ENCODE measurements at regions not wholly inside any gene's neighbourhood (a gene's known extent, or its start where the extent isn't known, plus 50 kb on each side); places are given as distances from the start of the nearest gene placed in this dataset.

DNA sequence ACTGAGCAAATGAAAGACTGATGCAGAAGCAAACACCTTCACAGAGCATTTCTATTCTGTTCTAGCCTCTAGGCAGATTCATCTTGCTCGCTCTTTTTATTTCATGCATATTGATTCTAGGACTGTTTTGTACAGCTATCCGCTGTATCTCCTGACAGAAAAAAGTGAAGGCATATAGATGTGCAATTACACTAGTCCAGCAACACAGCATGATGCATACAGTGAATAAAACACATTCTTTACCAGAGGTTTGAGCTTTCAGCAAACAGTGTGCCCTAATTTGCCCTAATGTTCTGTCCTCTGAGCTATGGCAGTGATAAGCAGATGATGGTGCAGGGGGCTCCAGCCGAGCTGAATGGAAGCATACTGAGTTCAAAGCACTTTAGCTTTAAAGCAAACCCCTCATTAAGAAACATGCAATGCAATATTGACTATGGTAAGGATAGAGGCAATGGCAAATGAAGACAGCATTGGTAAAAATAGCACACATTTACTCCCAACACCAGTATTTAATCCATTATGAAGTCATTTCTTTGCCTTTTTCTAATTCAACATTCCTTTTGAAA, 141.2 kb upstream of the RGPD4 start:
- H3K4me3 ChIP-seq (ENCODE audit: low read length in 2 of 2) = no peak overlapping the region
- H3K9me3 ChIP-seq (ENCODE audit: control insufficient read depth in 2 of 2, low read length in 2 of 2) = no peaks in the 10 kb centered on the region
- no peak overlapping the region for H3K27ac ChIP-seq (ENCODE audit: low read depth in 2 of 2, low read length in 2 of 2)
- no peaks in the 10 kb centered on the region for H3K27me3 ChIP-seq (ENCODE audit: control insufficient read depth in 2 of 2, insufficient read depth in 2 of 2, low read length in 2 of 2)
- no peaks in the 10 kb centered on the region for H3K4me1 ChIP-seq (ENCODE audit: control insufficient read depth in 2 of 2, insufficient read depth in 2 of 2, low read length in 2 of 2)
- H3K9ac ChIP-seq (ENCODE audit: low read depth in 1 of 2, low read length in 2 of 2) = no peak overlapping the region
- no peaks in the 10 kb centered on the region for H3K36me3 ChIP-seq (ENCODE audit: control insufficient read depth in 2 of 2, insufficient read depth in 2 of 2, low read length in 2 of 2)

DNA sequence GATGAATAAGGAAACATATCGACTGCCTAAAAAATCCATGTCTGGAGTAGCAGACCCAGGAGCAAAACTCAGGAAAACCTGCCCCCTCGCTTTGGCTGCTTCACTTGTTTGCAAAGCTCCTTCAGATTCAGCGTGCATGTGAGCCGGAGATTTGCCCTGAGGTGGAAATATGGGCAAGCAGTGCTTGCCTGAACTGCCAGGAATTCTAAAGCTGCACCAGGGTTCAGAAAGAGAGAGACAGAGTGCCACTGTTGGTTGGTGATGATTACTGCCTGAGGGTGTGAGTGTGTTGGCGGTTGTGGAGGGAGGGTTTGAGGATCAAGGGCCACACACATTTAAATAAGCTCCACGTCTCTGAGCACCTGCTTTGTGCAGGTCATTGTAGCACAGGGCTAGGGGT, 139.6 kb upstream of the RGPD4 start:
- Histone ChIP-seq H3K9ac (ENCODE audit: low read depth in 1 of 2, low read length in 2 of 2) (no peak overlapping the region), H3K4me1 (ENCODE audit: control insufficient read depth in 2 of 2, insufficient read depth in 2 of 2, low read length in 2 of 2) (no peaks in the 10 kb centered on the region), H3K27ac (ENCODE audit: low read depth in 2 of 2, low read length in 2 of 2) (no peak overlapping the region), H3K4me3 (ENCODE audit: low read length in 2 of 2) (no peak overlapping the region), H3K27me3 (ENCODE audit: control insufficient read depth in 2 of 2, insufficient read depth in 2 of 2, low read length in 2 of 2) (no peaks in the 10 kb centered on the region), H3K36me3 (ENCODE audit: control insufficient read depth in 2 of 2, insufficient read depth in 2 of 2, low read length in 2 of 2) (no peaks in the 10 kb centered on the region), H3K9me3 (ENCODE audit: control insufficient read depth in 2 of 2, low read length in 2 of 2) (no peaks in the 10 kb centered on the region)

DNA sequence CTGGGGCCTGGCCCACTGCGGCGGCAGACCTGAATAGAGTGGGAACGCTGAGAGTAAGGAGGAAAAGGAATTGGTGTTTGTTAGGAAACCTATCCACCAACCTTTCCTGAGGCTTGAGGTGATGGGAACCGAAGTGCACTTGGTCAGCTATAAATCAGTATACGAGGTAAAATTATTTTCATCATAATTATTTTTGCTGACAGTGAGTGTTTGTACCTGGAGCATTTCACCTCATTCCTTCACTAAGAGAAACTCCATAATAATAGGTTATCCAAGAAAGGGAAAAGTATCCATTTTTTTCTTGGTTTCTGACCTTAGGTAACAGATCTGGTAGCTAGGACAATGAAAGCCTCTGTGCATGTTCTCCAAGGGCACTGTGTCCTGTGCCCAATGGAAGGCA, 138.6 kb upstream of the RGPD4 start:
- Histone ChIP-seq H3K9ac (ENCODE audit: low read depth in 1 of 2, low read length in 2 of 2) (no peak overlapping the region), H3K36me3 (ENCODE audit: control insufficient read depth in 2 of 2, insufficient read depth in 2 of 2, low read length in 2 of 2) (no peaks in the 10 kb centered on the region), H3K4me1 (ENCODE audit: control insufficient read depth in 2 of 2, insufficient read depth in 2 of 2, low read length in 2 of 2) (no peaks in the 10 kb centered on the region), H3K27me3 (ENCODE audit: control insufficient read depth in 2 of 2, insufficient read depth in 2 of 2, low read length in 2 of 2) (no peaks in the 10 kb centered on the region), H3K9me3 (ENCODE audit: control insufficient read depth in 2 of 2, low read length in 2 of 2) (no peaks in the 10 kb centered on the region), H3K4me3 (ENCODE audit: low read length in 2 of 2) (no peak overlapping the region), H3K27ac (ENCODE audit: low read depth in 2 of 2, low read length in 2 of 2) (no peak overlapping the region)

DNA sequence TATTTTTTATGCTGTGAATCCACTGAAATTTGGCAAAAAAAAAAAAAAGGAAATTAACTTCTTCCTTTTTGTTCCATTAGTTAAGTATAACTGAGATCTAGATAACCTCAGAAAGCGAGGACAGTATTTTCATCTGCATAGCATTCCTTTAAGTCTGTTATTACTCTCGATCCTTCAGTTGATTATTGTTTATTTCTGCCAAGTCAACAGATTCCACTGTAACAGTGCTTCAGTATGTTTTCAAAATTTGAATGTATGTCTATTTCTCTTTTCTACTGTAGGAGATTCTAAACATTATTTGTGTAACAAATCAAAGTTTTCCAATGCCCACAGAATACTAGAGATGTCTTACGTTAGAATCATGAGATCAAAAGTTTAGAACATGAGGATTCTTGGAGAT, 133.1 kb upstream of the RGPD4 start:
- no peaks in the 10 kb centered on the region for H3K4me1 ChIP-seq (ENCODE audit: control insufficient read depth in 2 of 2, insufficient read depth in 2 of 2, low read length in 2 of 2)
- H3K27me3 ChIP-seq (ENCODE audit: control insufficient read depth in 2 of 2, insufficient read depth in 2 of 2, low read length in 2 of 2) = no peaks in the 10 kb centered on the region
- no peak overlapping the region for H3K27ac ChIP-seq (ENCODE audit: low read depth in 2 of 2, low read length in 2 of 2)
- no peak overlapping the region for H3K4me3 ChIP-seq (ENCODE audit: low read length in 2 of 2)
- H3K9me3 ChIP-seq (ENCODE audit: control insufficient read depth in 2 of 2, low read length in 2 of 2) = no peaks in the 10 kb centered on the region
- H3K36me3 ChIP-seq (ENCODE audit: control insufficient read depth in 2 of 2, insufficient read depth in 2 of 2, low read length in 2 of 2) = no peaks in the 10 kb centered on the region
- H3K9ac ChIP-seq (ENCODE audit: low read depth in 1 of 2, low read length in 2 of 2) = no peak overlapping the region

DNA sequence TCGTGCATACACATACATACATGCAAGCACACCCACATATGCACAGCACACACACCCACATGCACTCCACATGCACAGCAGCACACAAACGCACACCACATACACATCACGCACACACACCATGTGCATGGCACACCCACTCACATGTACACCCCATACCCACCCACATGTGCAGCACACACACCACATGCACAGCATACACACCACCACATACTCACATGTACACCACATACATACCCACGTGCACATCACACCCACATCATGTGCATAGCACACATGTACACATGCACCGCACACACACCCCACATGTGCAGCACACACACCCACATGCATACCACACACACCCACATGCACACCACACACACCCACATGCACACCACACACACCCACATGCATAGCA, 132.0 kb upstream of the RGPD4 start:
- H3K27ac ChIP-seq (ENCODE audit: low read depth in 2 of 2, low read length in 2 of 2) = no peak overlapping the region
- H3K9me3 ChIP-seq (ENCODE audit: control insufficient read depth in 2 of 2, low read length in 2 of 2) = no peaks in the 10 kb centered on the region
- H3K4me3 ChIP-seq (ENCODE audit: low read length in 2 of 2) = no peak overlapping the region
- H3K4me1 ChIP-seq (ENCODE audit: control insufficient read depth in 2 of 2, insufficient read depth in 2 of 2, low read length in 2 of 2) = no peaks in the 10 kb centered on the region
- H3K9ac ChIP-seq (ENCODE audit: low read depth in 1 of 2, low read length in 2 of 2) = no peak overlapping the region
- H3K36me3 ChIP-seq (ENCODE audit: control insufficient read depth in 2 of 2, insufficient read depth in 2 of 2, low read length in 2 of 2) = no peaks in the 10 kb centered on the region
- H3K27me3 ChIP-seq (ENCODE audit: control insufficient read depth in 2 of 2, insufficient read depth in 2 of 2, low read length in 2 of 2) = no peaks in the 10 kb centered on the region

DNA sequence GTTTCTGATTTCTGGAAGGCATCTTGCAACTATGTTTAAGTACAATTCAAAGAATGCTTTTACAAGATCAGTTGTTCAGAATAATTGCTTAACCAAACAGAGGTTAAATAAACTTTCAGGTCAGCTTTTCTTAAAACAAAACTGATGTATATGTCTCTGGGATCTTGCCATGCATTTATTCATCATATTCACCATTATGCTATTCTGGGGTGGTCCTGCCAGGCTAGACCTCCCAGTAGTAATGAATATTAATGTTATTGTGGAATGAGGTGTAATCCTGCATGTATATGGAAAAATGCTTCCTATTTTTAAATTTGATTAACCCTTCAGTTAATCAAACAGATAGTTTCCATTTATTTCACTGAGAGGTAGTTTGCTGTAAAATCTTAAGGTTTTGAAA, 129.3 kb upstream of the RGPD4 start:
- no peaks in the 10 kb centered on the region for H3K9me3 ChIP-seq (ENCODE audit: control insufficient read depth in 2 of 2, low read length in 2 of 2)
- H3K36me3 ChIP-seq (ENCODE audit: control insufficient read depth in 2 of 2, insufficient read depth in 2 of 2, low read length in 2 of 2) = no peaks in the 10 kb centered on the region
- H3K9ac ChIP-seq (ENCODE audit: low read depth in 1 of 2, low read length in 2 of 2) = no peak overlapping the region
- no peaks in the 10 kb centered on the region for H3K27me3 ChIP-seq (ENCODE audit: control insufficient read depth in 2 of 2, insufficient read depth in 2 of 2, low read length in 2 of 2)
- H3K4me3 ChIP-seq (ENCODE audit: low read length in 2 of 2) = no peak overlapping the region
- no peaks in the 10 kb centered on the region for H3K4me1 ChIP-seq (ENCODE audit: control insufficient read depth in 2 of 2, insufficient read depth in 2 of 2, low read length in 2 of 2)
- no peak overlapping the region for H3K27ac ChIP-seq (ENCODE audit: low read depth in 2 of 2, low read length in 2 of 2)

DNA sequence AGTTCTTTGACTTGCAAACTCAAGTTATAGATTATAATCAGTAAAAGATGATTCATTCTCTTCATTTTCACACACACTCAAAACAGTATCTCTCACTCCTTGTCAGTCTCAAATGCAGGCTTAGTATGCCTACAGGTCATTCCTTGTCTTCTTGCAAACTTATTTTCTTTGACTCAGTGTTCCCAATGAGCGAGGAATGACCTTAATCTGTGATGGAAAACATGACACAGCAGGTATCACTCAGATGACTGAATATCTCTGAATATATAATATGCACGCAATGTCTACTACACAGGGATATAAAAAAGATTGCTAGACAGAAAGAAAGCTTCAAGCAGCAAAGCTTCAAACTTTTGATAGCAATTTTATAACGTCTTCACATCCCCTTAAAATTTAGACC, 127.8 kb upstream of the RGPD4 start:
- no peak overlapping the region for H3K27ac ChIP-seq (ENCODE audit: low read depth in 2 of 2, low read length in 2 of 2)
- H3K27me3 ChIP-seq (ENCODE audit: control insufficient read depth in 2 of 2, insufficient read depth in 2 of 2, low read length in 2 of 2) = no peaks in the 10 kb centered on the region
- no peaks in the 10 kb centered on the region for H3K36me3 ChIP-seq (ENCODE audit: control insufficient read depth in 2 of 2, insufficient read depth in 2 of 2, low read length in 2 of 2)

DNA sequence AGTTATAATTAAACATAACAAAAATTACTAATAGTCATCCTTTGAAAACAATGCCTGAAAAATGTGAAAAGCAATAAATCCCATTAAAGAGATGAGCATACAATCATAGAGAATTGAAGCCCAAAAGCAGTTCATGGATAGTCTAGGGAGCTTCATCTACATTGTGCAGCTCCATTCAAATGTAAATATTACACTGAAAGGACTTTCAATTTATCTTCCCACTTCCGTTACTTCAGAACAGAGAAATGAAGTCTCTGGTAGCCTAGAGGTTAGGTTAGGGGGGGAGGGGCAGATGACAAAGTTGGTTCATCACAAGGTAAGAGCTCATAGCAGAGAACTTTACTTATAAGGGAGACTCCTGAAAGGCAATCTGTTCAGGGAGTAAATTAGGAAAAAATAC, 126.6 kb upstream of the RGPD4 start:
- Histone ChIP-seq H3K36me3 (ENCODE audit: control insufficient read depth in 2 of 2, insufficient read depth in 2 of 2, low read length in 2 of 2) (no peaks in the 10 kb centered on the region), H3K4me1 (ENCODE audit: control insufficient read depth in 2 of 2, insufficient read depth in 2 of 2, low read length in 2 of 2) (no peaks in the 10 kb centered on the region), H3K9ac (ENCODE audit: low read depth in 1 of 2, low read length in 2 of 2) (no peak overlapping the region), H3K27ac (ENCODE audit: low read depth in 2 of 2, low read length in 2 of 2) (no peak overlapping the region), H3K4me3 (ENCODE audit: low read length in 2 of 2) (no peak overlapping the region), H3K9me3 (ENCODE audit: control insufficient read depth in 2 of 2, low read length in 2 of 2) (no peaks in the 10 kb centered on the region), H3K27me3 (ENCODE audit: control insufficient read depth in 2 of 2, insufficient read depth in 2 of 2, low read length in 2 of 2) (no peaks in the 10 kb centered on the region)

More for the DNA sequence above, 127.8 kb upstream of the RGPD4 start:
- Histone ChIP-seq H3K9ac (ENCODE audit: low read depth in 1 of 2, low read length in 2 of 2) (no peak overlapping the region), H3K9me3 (ENCODE audit: control insufficient read depth in 2 of 2, low read length in 2 of 2) (no peaks in the 10 kb centered on the region), H3K4me1 (ENCODE audit: control insufficient read depth in 2 of 2, insufficient read depth in 2 of 2, low read length in 2 of 2) (no peaks in the 10 kb centered on the region), H3K4me3 (ENCODE audit: low read length in 2 of 2) (no peak overlapping the region)

DNA sequence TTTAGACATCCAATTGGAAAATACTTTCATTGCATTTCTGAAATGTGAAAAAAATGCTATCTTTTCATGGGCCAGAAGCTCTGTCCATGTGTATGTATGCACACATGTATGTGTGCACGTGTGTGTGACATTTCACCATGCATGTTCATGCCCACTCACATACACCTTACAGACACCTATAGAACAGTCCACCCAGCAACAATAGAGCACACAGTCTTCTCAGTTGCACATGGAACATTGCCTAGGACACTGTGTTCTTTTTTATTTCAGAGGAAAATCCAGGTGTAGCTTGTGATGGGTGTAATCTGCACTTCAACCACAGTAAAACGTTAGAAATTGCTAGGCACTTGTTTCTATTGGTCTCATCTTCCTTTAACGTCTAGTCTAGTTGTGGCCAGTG, 114.8 kb upstream of the RGPD4 start:
- Histone ChIP-seq H3K9me3 (ENCODE audit: control insufficient read depth in 2 of 2, low read length in 2 of 2) (no peaks in the 10 kb centered on the region), H3K27me3 (ENCODE audit: control insufficient read depth in 2 of 2, insufficient read depth in 2 of 2, low read length in 2 of 2) (no peaks in the 10 kb centered on the region), H3K36me3 (ENCODE audit: control insufficient read depth in 2 of 2, insufficient read depth in 2 of 2, low read length in 2 of 2) (no peaks in the 10 kb centered on the region), H3K4me1 (ENCODE audit: control insufficient read depth in 2 of 2, insufficient read depth in 2 of 2, low read length in 2 of 2) (no peaks in the 10 kb centered on the region), H3K27ac (ENCODE audit: low read depth in 2 of 2, low read length in 2 of 2) (no peak overlapping the region), H3K4me3 (ENCODE audit: low read length in 2 of 2) (no peak overlapping the region), H3K9ac (ENCODE audit: low read depth in 1 of 2, low read length in 2 of 2) (no peak overlapping the region)

DNA sequence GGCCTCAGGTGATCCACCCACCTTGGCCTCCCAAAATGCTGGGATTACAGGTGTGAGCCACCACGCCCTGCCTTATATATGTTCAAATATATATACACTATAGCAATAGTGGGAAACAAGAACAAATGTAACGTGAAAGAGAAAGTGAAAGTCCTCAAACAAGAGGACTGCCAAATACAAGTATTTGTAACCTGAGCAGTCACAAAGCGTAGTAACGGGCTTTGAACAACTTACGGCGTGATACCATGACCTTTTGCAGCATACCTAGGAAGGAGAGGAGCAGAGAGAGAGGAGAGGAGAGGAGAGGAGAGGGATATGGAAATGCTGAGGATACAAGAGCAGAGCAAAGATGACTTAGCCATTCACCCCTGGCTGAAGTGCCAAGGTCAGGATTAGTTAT, 113.8 kb upstream of the RGPD4 start:
- Histone ChIP-seq H3K36me3 (ENCODE audit: control insufficient read depth in 2 of 2, insufficient read depth in 2 of 2, low read length in 2 of 2) (no peaks in the 10 kb centered on the region), H3K4me1 (ENCODE audit: control insufficient read depth in 2 of 2, insufficient read depth in 2 of 2, low read length in 2 of 2) (no peaks in the 10 kb centered on the region), H3K9me3 (ENCODE audit: control insufficient read depth in 2 of 2, low read length in 2 of 2) (no peaks in the 10 kb centered on the region), H3K4me3 (ENCODE audit: low read length in 2 of 2) (peak overlapping the region; percentile 22 to 64), H3K27ac (ENCODE audit: low read depth in 2 of 2, low read length in 2 of 2) (no peak overlapping the region), H3K9ac (ENCODE audit: low read depth in 1 of 2, low read length in 2 of 2) (no peak overlapping the region), H3K27me3 (ENCODE audit: control insufficient read depth in 2 of 2, insufficient read depth in 2 of 2, low read length in 2 of 2) (no peaks in the 10 kb centered on the region)

DNA sequence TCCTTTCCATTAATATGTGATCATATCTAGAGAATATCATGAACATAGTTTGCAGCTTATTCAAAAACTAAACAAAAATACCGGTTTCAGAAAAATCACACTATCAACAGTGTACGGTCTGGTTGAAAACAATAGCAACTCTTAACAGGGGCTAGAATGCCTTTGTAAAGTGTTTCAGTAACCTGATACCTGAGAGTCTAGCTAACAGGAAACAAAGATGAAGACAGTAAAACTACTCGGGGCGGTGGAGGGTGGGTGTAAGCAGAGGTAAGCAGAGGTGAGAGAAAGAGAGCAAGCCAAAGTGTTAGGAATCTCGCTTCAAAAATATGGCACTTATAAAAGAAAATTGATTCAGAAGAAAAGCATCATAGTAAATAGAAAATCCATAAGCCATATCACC, 109.0 kb upstream of the RGPD4 start:
- no peaks in the 10 kb centered on the region for H3K4me1 ChIP-seq (ENCODE audit: control insufficient read depth in 2 of 2, insufficient read depth in 2 of 2, low read length in 2 of 2)
- no peak overlapping the region for H3K27ac ChIP-seq (ENCODE audit: low read depth in 2 of 2, low read length in 2 of 2)
- H3K36me3 ChIP-seq (ENCODE audit: control insufficient read depth in 2 of 2, insufficient read depth in 2 of 2, low read length in 2 of 2) = no peaks in the 10 kb centered on the region
- H3K4me3 ChIP-seq (ENCODE audit: low read length in 2 of 2) = no peak overlapping the region
- no peaks in the 10 kb centered on the region for H3K9me3 ChIP-seq (ENCODE audit: control insufficient read depth in 2 of 2, low read length in 2 of 2)
- no peaks in the 10 kb centered on the region for H3K27me3 ChIP-seq (ENCODE audit: control insufficient read depth in 2 of 2, insufficient read depth in 2 of 2, low read length in 2 of 2)
- H3K9ac ChIP-seq (ENCODE audit: low read depth in 1 of 2, low read length in 2 of 2) = no peak overlapping the region

Measured in mucosa of rectum (tissue), 2 donors.